ENCODE measurements at regions not wholly inside any gene's neighbourhood (a gene's known extent, or its start where the extent isn't known, plus 50 kb on each side); places are given as distances from the start of the nearest gene placed in this dataset.

DNA sequence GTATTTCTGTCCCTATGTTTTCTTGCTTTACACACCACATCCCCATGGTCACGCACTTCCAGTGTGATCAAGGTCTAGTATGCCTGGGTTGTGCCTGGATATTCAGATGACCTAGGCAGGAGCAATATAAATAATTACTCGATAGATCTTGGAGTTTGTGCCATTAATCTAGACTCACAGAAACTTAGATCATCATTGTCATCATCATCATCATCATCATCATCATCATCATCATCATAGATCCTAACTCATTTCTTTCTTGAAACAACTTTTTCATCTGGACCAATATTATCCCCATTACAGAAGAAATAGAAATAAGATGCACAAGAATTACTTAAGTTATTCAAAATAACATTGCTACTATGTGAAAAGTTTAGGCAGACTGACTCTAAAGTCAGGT is 130.3 kb upstream of the LRRTM4 start:
- no peak for TF ChIP-seq ZNF423 (CRISPR knock-in tag; IDR thresholded peaks at IDR 0.05)
- TF ChIP-seq, protein P1, sequence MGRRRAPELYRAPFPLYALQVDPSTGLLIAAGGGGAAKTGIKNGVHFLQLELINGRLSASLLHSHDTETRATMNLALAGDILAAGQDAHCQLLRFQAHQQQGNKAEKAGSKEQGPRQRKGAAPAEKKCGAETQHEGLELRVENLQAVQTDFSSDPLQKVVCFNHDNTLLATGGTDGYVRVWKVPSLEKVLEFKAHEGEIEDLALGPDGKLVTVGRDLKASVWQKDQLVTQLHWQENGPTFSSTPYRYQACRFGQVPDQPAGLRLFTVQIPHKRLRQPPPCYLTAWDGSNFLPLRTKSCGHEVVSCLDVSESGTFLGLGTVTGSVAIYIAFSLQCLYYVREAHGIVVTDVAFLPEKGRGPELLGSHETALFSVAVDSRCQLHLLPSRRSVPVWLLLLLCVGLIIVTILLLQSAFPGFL (CRISPR knock-in tag; IDR thresholded peaks at IDR 0.05; ENCODE audit: borderline replicate concordance) = no peak
- Mint-ChIP-seq H3K27me3 (ENCODE audit: low read depth) (no peaks in the 10 kb centered on the region), H3K4me1 (no peaks in the 10 kb centered on the region), H3K27ac (no peak overlapping the region), H3K9me3 (peaks cover 6% of the 10 kb centered on the region), H3K4me3 (no peak overlapping the region), H3K36me3 (peaks cover 4% of the 10 kb centered on the region; the same call in 1 of the 2 replicates)
- DNase-seq (ENCODE audit: low spot score) = no peak
- CTCF ChIA-PET = no interaction called here
- no peak for ATAC-seq
- POLR2A ChIA-PET = no interaction called here

DNA sequence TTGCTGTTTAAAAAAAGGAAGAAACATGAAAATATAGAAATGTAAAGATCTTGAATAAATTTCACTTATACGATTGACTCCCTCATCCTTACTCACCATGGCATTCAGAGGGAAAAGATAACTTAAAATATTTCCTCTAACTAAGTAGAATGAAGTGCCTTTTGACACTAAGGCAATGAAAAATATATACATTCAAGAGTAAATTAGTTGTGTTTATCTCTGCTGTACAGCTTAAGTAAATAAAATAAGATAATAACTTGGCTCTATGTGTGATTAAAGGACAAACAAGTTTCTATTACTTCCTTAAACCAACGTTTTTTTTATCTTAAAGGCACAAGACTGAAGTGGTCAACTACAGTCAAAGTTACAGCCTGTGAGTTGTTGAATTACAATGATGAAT is 142.3 kb upstream of the LRRTM4 start:
- no peak for ATAC-seq
- H3K27me3 Mint-ChIP-seq (ENCODE audit: low read depth) = no peaks in the 10 kb centered on the region
- DNase-seq (ENCODE audit: low spot score) = no peak
- no peak overlapping the region for H3K27ac Mint-ChIP-seq
- H3K4me1 Mint-ChIP-seq = peaks cover 5% of the 10 kb centered on the region; the same call in 1 of the 2 replicates
- H3K9me3 Mint-ChIP-seq = no peaks in the 10 kb centered on the region
- TF ChIP-seq, protein P2, sequence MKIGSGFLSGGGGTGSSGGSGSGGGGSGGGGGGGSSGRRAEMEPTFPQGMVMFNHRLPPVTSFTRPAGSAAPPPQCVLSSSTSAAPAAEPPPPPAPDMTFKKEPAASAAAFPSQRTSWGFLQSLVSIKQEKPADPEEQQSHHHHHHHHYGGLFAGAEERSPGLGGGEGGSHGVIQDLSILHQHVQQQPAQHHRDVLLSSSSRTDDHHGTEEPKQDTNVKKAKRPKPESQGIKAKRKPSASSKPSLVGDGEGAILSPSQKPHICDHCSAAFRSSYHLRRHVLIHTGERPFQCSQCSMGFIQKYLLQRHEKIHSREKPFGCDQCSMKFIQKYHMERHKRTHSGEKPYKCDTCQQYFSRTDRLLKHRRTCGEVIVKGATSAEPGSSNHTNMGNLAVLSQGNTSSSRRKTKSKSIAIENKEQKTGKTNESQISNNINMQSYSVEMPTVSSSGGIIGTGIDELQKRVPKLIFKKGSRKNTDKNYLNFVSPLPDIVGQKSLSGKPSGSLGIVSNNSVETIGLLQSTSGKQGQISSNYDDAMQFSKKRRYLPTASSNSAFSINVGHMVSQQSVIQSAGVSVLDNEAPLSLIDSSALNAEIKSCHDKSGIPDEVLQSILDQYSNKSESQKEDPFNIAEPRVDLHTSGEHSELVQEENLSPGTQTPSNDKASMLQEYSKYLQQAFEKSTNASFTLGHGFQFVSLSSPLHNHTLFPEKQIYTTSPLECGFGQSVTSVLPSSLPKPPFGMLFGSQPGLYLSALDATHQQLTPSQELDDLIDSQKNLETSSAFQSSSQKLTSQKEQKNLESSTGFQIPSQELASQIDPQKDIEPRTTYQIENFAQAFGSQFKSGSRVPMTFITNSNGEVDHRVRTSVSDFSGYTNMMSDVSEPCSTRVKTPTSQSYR (CRISPR knock-in tag; IDR thresholded peaks at IDR 0.05) = no peak
- TF ChIP-seq, protein P3, sequence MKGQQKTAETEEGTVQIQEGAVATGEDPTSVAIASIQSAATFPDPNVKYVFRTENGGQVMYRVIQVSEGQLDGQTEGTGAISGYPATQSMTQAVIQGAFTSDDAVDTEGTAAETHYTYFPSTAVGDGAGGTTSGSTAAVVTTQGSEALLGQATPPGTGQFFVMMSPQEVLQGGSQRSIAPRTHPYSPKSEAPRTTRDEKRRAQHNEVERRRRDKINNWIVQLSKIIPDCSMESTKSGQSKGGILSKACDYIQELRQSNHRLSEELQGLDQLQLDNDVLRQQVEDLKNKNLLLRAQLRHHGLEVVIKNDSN (CRISPR knock-in tag; IDR thresholded peaks at IDR 0.05) = no peak
- TF ChIP-seq, protein P4, sequence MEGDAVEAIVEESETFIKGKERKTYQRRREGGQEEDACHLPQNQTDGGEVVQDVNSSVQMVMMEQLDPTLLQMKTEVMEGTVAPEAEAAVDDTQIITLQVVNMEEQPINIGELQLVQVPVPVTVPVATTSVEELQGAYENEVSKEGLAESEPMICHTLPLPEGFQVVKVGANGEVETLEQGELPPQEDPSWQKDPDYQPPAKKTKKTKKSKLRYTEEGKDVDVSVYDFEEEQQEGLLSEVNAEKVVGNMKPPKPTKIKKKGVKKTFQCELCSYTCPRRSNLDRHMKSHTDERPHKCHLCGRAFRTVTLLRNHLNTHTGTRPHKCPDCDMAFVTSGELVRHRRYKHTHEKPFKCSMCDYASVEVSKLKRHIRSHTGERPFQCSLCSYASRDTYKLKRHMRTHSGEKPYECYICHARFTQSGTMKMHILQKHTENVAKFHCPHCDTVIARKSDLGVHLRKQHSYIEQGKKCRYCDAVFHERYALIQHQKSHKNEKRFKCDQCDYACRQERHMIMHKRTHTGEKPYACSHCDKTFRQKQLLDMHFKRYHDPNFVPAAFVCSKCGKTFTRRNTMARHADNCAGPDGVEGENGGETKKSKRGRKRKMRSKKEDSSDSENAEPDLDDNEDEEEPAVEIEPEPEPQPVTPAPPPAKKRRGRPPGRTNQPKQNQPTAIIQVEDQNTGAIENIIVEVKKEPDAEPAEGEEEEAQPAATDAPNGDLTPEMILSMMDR (IDR thresholded peaks at IDR 0.05) = no peak
- no peak for TF ChIP-seq TP53 (CRISPR knock-in tag; IDR thresholded peaks at IDR 0.05)
- TF ChIP-seq, protein P5, sequence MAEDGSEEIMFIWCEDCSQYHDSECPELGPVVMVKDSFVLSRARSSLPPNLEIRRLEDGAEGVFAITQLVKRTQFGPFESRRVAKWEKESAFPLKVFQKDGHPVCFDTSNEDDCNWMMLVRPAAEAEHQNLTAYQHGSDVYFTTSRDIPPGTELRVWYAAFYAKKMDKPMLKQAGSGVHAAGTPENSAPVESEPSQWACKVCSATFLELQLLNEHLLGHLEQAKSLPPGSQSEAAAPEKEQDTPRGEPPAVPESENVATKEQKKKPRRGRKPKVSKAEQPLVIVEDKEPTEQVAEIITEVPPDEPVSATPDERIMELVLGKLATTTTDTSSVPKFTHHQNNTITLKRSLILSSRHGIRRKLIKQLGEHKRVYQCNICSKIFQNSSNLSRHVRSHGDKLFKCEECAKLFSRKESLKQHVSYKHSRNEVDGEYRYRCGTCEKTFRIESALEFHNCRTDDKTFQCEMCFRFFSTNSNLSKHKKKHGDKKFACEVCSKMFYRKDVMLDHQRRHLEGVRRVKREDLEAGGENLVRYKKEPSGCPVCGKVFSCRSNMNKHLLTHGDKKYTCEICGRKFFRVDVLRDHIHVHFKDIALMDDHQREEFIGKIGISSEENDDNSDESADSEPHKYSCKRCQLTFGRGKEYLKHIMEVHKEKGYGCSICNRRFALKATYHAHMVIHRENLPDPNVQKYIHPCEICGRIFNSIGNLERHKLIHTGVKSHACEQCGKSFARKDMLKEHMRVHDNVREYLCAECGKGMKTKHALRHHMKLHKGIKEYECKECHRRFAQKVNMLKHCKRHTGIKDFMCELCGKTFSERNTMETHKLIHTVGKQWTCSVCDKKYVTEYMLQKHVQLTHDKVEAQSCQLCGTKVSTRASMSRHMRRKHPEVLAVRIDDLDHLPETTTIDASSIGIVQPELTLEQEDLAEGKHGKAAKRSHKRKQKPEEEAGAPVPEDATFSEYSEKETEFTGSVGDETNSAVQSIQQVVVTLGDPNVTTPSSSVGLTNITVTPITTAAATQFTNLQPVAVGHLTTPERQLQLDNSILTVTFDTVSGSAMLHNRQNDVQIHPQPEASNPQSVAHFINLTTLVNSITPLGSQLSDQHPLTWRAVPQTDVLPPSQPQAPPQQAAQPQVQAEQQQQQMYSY (CRISPR knock-in tag; IDR thresholded peaks at IDR 0.05) = no peak
- TF ChIP-seq, protein P6, sequence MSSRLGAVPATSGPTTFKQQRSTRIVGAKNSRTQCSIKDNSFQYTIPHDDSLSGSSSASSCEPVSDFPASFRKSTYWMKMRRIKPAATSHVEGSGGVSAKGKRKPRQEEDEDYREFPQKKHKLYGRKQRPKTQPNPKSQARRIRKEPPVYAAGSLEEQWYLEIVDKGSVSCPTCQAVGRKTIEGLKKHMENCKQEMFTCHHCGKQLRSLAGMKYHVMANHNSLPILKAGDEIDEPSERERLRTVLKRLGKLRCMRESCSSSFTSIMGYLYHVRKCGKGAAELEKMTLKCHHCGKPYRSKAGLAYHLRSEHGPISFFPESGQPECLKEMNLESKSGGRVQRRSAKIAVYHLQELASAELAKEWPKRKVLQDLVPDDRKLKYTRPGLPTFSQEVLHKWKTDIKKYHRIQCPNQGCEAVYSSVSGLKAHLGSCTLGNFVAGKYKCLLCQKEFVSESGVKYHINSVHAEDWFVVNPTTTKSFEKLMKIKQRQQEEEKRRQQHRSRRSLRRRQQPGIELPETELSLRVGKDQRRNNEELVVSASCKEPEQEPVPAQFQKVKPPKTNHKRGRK (CRISPR knock-in tag; IDR thresholded peaks at IDR 0.05; ENCODE audit: borderline replicate concordance) = no peak
- TF ChIP-seq, protein P7, sequence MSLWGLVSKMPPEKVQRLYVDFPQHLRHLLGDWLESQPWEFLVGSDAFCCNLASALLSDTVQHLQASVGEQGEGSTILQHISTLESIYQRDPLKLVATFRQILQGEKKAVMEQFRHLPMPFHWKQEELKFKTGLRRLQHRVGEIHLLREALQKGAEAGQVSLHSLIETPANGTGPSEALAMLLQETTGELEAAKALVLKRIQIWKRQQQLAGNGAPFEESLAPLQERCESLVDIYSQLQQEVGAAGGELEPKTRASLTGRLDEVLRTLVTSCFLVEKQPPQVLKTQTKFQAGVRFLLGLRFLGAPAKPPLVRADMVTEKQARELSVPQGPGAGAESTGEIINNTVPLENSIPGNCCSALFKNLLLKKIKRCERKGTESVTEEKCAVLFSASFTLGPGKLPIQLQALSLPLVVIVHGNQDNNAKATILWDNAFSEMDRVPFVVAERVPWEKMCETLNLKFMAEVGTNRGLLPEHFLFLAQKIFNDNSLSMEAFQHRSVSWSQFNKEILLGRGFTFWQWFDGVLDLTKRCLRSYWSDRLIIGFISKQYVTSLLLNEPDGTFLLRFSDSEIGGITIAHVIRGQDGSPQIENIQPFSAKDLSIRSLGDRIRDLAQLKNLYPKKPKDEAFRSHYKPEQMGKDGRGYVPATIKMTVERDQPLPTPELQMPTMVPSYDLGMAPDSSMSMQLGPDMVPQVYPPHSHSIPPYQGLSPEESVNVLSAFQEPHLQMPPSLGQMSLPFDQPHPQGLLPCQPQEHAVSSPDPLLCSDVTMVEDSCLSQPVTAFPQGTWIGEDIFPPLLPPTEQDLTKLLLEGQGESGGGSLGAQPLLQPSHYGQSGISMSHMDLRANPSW (CRISPR knock-in tag; conservative IDR thresholded peaks at IDR 0.05; ENCODE audit: low read depth) = no peak
- no peak for TF ChIP-seq RORB (CRISPR knock-in tag; IDR thresholded peaks at IDR 0.05)
- TF ChIP-seq, protein P8, sequence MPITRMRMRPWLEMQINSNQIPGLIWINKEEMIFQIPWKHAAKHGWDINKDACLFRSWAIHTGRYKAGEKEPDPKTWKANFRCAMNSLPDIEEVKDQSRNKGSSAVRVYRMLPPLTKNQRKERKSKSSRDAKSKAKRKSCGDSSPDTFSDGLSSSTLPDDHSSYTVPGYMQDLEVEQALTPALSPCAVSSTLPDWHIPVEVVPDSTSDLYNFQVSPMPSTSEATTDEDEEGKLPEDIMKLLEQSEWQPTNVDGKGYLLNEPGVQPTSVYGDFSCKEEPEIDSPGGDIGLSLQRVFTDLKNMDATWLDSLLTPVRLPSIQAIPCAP (CRISPR knock-in tag; IDR thresholded peaks at IDR 0.05) = no peak
- TF ChIP-seq, protein P9, sequence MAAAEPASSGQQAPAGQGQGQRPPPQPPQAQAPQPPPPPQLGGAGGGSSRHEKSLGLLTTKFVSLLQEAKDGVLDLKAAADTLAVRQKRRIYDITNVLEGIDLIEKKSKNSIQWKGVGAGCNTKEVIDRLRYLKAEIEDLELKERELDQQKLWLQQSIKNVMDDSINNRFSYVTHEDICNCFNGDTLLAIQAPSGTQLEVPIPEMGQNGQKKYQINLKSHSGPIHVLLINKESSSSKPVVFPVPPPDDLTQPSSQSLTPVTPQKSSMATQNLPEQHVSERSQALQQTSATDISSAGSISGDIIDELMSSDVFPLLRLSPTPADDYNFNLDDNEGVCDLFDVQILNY (CRISPR knock-in tag; IDR thresholded peaks at IDR 0.05) = no peak
- TF ChIP-seq, protein P10, sequence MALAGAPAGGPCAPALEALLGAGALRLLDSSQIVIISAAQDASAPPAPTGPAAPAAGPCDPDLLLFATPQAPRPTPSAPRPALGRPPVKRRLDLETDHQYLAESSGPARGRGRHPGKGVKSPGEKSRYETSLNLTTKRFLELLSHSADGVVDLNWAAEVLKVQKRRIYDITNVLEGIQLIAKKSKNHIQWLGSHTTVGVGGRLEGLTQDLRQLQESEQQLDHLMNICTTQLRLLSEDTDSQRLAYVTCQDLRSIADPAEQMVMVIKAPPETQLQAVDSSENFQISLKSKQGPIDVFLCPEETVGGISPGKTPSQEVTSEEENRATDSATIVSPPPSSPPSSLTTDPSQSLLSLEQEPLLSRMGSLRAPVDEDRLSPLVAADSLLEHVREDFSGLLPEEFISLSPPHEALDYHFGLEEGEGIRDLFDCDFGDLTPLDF (CRISPR knock-in tag; IDR thresholded peaks at IDR 0.05) = no peak
- TF ChIP-seq ZNF138 (CRISPR knock-in tag; conservative IDR thresholded peaks at IDR 0.05) = no peak
- no peak for TF ChIP-seq NFATC4 (CRISPR knock-in tag; IDR thresholded peaks at IDR 0.05)
- no peak for TF ChIP-seq OVOL2 (CRISPR knock-in tag; IDR thresholded peaks at IDR 0.05; ENCODE audit: borderline replicate concordance)
- H3K36me3 Mint-ChIP-seq = no peaks in the 10 kb centered on the region
- ChIA-PET CTCF (no interaction called here), POLR2A (no interaction called here)
- no peak overlapping the region for H3K4me3 Mint-ChIP-seq
